ENCODE measurements at regions not wholly inside any gene's neighbourhood (a gene's known extent, or its start where the extent isn't known, plus 50 kb on each side); places are given as distances from the start of the nearest gene placed in this dataset.

GRCh38 chr9:22535780-22536179 lies 89.2 kb downstream of the DMRTA1 start:
- TF ChIP-seq, protein P1, sequence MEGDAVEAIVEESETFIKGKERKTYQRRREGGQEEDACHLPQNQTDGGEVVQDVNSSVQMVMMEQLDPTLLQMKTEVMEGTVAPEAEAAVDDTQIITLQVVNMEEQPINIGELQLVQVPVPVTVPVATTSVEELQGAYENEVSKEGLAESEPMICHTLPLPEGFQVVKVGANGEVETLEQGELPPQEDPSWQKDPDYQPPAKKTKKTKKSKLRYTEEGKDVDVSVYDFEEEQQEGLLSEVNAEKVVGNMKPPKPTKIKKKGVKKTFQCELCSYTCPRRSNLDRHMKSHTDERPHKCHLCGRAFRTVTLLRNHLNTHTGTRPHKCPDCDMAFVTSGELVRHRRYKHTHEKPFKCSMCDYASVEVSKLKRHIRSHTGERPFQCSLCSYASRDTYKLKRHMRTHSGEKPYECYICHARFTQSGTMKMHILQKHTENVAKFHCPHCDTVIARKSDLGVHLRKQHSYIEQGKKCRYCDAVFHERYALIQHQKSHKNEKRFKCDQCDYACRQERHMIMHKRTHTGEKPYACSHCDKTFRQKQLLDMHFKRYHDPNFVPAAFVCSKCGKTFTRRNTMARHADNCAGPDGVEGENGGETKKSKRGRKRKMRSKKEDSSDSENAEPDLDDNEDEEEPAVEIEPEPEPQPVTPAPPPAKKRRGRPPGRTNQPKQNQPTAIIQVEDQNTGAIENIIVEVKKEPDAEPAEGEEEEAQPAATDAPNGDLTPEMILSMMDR (IDR thresholded peaks at IDR 0.05; ENCODE audit: insufficient read depth, low read length, poor library complexity, severe bottlenecking), result no peak
- TF ChIP-seq EZH2phosphoT487 (conservative IDR thresholded peaks at IDR 0.05; ENCODE audit: low read length), result no peak

All from SU-DHL-6 (cell line).